HG02642 (cell line): ENCODE measurements at regions not wholly inside any gene's neighbourhood (a gene's known extent, or its start where the extent isn't known, plus 50 kb on each side); places are given as distances from the start of the nearest gene placed in this dataset.
A peak's percentile ranks its signal among the peaks of the same experiment; 100 is the strongest.

ENCODE experiments used
- ATAC-seq: cut with Tn5 transposase; IDR thresholded peaks from one replicate; pipeline ENCODE4 v1.9.1; 2021; ENCODE audit warnings: mild to moderate bottlenecking; ENCODE audit not compliant: unreplicated experiment, poor library complexity

DNA sequence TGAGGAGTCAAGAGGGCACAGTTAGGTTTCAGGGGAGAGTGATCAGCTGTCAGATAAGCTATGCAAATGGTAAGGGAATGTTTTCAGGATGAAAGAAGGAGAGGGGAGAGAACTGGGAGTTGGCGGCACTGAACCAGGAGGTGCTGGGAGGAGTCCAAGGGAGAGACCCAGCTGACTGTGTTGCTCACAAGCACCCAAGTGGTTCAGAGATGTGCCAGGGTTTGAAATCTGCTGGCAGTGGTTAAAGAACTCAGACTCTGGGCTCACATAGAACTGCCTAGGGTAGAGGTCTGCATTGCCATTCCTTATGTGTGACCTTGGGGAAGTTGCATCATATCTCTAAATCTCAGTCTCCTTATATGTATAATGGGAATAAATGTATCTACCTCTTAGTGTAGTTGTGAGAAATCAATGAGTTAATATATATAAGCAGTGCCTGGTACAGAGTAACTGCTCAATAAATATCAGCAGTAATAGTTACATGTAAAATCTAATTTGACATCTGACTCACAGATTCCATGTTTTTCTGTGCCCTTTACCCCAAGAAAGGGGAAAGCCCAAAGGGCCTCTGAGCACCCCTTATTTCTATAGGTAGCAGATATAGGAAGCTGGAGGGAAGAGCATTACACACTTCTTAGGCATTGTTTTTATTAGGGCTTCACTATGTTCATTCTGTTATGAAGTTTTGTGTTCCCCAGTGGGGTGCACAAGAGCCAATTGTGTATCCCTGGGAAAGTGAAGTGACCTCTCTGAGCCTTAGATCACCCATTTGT, 66.9 kb upstream of the SESN3 start:
- ATAC-seq: no peak

GRCh38 chr11:95296621-95297025, 65.6 kb upstream of the SESN3 start:
- ATAC-seq: peak; percentile 95

- ATAC-seq: peak; percentile 4
Measured at GRCh38 chr11:95296165-95296564, 65.2 kb upstream of the SESN3 start.

DNA sequence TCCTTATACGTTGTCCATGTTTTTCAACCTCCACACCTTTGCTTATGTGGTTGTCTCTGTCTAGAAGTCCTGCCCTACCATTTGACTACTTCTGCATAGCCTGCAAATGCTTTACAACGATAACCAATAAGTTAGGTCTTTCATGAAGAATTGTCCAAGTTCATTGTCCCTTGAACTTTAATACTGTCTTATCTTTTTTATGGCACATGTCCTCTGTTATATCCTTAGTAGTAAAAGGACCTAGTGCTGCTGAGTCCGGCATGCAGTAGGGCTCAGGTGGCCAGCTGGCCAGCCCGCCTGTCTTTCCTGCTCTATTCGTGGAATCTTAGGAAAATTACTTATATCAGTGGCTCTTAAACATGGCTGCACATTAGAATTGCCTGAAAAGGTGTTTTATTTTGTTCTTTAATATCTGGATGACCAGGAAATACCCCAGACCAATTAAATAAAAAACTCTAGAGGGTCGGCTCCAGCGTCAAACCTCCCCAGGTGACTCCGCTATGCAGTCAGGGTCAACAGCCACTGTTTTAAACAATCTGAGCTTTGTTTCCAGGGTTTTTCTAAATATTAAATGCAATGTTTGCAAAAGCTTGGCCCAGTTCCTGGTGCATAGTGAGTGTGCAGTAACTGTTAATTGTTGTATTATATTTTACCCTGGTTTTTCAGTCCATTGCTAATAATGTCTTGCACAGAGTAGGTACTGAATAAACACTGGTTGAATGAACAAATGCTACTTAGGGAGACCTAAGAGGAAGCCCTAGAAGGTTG, 64.6 kb upstream of the SESN3 start:
- no peak for ATAC-seq

GRCh38 chr11:95294701-95295100, 63.7 kb upstream of the SESN3 start:
- ATAC-seq: no peak

GRCh38 chr11:95293116-95293515, 62.1 kb upstream of the SESN3 start:
- no peak for ATAC-seq

GRCh38 chr11:95291946-95292345, 60.9 kb upstream of the SESN3 start:
- no peak for ATAC-seq

DNA sequence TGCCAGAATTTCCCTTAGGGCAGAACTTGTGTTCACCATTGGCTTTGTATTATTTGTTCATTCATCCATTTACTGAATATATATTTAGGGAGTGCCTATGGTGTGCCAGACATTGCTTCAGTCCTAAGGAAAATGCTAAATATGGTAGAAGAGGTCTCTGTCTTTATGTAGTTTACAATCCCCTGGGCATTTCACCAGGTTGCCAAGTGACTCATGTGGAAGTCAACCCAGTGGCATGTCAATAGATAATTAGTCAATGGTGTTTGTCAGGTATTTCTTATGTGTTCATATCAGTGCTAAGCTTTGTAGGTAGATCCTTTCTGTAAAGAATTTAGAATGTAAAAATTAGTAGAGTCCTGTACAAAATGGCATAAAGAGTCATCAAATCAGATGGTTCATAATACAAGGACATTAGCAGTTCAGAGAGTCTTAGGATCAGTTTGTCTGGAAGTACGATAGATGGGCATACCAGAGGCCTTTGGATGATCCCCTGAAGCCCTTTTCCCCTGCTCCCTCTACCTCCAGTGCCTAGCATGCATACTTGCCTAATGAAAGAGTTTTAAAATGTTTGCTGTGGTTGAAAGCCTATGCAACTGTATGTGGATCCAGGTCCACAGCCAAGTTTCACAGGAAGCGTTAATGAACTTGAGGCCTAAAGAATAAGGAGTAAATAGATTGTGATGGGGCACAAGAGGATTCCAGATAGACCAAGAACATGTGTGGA, 58.5 kb upstream of the SESN3 start:
- no peak for ATAC-seq

DNA sequence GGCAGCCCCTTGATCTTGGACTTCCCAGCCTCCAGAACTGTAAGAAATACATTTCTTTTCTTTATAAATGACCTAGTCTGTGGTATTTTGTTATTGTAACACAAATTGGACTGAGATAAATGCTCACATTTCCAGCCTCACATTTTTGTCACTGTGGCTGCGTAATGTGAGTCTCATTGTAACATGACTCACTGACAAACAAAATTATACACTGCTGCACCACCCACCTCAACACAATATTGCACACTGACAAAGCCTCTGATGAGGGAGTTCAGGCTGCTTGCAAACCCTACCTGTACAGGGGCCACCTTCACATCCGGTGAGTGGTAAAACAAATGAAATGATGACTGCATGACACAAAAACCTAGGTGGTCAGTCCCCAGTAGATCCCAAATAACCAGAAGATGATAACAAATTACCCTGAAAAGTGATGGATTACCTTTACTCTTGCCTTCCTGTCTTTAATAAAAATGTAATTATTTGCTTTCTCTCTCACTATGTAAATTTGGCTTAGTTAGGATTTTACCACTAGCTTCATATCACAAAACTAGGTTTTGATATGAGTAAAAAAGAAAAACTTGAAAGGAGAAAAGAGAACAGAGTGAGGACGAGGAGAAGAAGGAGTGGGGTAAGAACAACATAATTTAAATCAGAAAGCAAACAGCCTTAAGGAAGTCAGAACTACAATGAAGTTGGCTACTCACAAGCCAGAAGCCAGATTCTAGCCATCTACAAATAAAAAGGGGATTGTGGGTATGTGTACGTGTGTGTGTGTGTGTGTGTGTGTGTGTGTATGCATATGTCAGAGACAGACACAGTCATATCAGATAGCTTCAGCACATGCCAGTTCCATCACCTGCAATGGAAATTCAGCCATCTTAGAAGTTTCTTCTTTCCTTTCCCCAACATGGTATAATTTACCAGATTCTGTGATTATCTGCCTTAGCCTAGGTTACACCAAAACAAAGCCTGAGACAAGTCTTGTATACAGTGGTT, 53.4 kb upstream of the SESN3 start:
- ATAC-seq: no peak

DNA sequence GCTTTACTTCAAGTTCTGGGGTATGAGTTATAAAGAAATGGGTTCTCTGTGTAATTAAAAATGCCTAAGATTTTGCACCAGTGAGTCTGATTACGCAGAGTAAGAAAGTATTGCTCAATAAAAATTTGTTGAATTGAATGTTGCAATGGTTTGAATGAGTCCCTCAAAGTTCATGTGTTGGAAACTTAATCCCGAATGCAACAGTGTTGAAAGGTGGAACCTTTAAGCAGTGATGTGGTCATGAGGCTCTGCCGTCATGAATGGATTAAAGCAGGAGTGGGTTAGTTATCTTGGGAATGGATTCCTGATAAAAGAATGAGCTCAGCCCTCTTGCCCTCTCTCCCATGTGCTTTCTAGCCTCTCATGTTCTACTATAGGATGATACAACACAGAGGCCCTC, 52.6 kb upstream of the SESN3 start:
- no peak for ATAC-seq

- no peak for ATAC-seq
Measured at GRCh38 chr11:95283146-95283545, 52.1 kb upstream of the SESN3 start.

DNA sequence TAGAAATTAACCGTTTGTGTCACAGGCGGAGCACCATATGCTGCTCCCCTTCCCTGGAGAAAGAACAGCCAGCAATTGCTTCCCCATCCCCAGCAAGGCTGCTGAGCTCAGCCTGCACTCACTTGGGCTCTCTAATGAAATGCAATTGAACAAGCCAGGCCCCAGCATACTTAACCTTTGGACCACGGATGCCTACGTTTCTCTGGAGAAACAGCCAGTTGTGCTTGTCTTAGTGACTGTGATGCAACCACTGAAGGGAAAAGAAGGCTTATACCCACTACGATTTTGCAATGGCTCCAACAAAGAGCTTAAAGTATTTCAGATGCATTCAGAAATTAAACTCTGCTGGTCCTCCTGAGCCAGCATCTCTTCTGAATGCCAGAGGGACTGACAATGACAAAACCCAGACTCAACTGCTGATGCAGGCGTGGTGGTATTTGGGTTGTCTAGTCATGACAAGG, 51.3 kb upstream of the SESN3 start:
- ATAC-seq: no peak
